ENCODE measurements at regions not wholly inside any gene's neighbourhood (a gene's known extent, or its start where the extent isn't known, plus 50 kb on each side); places are given as distances from the start of the nearest gene placed in this dataset.

DNA sequence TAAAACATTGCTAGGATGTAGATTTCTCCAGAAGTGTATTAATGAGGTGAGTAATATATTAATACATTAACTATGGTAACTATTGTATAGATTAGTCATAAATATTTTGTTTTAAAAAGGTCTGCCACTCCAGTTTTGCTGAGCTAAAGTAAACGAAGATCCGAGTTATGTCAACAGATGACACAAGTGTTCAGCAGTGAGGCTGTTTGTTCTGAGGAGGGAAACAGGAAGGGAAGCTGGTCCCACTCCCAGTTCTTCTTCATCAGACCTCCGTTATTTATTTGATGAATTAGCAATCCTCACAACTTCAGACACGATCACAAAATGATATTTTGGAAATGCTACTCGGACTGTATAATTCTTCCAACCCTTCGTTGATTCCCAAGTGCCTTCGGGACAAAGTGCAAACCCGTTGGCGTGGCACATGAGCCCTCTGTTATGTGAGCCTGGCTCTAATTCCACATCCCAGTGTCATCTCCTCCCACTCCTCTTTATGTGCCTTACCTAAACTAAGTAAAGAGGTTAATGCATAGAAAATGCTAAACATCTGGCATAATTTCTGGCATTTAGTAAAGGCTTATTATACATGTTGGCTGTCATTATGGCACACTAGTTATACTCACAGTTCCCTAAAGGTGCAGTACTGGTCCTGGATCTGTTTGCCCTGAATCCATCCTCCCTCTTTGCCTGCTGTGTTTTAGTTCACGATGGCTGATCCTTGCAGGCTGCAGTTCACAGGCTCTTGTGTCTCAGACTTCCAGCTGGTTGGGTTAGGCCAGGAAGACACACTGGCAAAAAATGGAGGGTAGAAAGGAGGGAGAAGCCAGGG, 190.6 kb upstream of the LNX1 start:
- TF ChIP-seq, protein P1, sequence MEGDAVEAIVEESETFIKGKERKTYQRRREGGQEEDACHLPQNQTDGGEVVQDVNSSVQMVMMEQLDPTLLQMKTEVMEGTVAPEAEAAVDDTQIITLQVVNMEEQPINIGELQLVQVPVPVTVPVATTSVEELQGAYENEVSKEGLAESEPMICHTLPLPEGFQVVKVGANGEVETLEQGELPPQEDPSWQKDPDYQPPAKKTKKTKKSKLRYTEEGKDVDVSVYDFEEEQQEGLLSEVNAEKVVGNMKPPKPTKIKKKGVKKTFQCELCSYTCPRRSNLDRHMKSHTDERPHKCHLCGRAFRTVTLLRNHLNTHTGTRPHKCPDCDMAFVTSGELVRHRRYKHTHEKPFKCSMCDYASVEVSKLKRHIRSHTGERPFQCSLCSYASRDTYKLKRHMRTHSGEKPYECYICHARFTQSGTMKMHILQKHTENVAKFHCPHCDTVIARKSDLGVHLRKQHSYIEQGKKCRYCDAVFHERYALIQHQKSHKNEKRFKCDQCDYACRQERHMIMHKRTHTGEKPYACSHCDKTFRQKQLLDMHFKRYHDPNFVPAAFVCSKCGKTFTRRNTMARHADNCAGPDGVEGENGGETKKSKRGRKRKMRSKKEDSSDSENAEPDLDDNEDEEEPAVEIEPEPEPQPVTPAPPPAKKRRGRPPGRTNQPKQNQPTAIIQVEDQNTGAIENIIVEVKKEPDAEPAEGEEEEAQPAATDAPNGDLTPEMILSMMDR (IDR thresholded peaks at IDR 0.05; ENCODE audit: poor library complexity), result no peak
- TF ChIP-seq EZH2 (IDR thresholded peaks at IDR 0.05; ENCODE audit: borderline replicate concordance) (no peak), EZH2phosphoT487 (IDR thresholded peaks at IDR 0.05; ENCODE audit: low read depth, severe bottlenecking, unreplicated experiment) (no peak)

Data from hepatocyte (in vitro differentiated cells).